GM23338 (cell line): ENCODE measurements at regions not wholly inside any gene's neighbourhood (a gene's known extent, or its start where the extent isn't known, plus 50 kb on each side); places are given as distances from the start of the nearest gene placed in this dataset.

Source experiments
- ATAC-seq: fragments of 200-7000 bp; cut with Tn5 transposase; 3 replicates; pipeline ENCODE4 v1.9.1; 2020
- DNase-seq: peaks from one replicate; pipeline ENCODE4 v3.0.0-alpha.2; 2015; ENCODE audit warnings: low spot score
- H2AFZ ChIP-seq: fragments of 200-600 bp; sonication (generic); 2 replicates; pipeline ENCODE4 v1.8.0; 2016; ENCODE audit warnings: antibody characterized with exemption, mild to moderate bottlenecking, moderate library complexity
- H3F3A ChIP-seq: fragments of 200-600 bp; sonication (generic); replicated peaks from 2 replicates; pipeline ENCODE4 v1.8.0; 2017; ENCODE audit warnings: antibody characterized with exemption, mixed run types, low read depth
- H3K27ac ChIP-seq: fragments of 200-600 bp; sonication (generic); 2 replicates; pipeline ENCODE4 v1.6.1; 2016; ENCODE audit warnings: low read depth
- H3K27me3 ChIP-seq: fragments of 200-600 bp; sonication (generic); 2 replicates; pipeline ENCODE4 v1.8.0; 2016; ENCODE audit warnings: mild to moderate bottlenecking, mixed run types, moderate library complexity; ENCODE audit not compliant: insufficient read depth
- H3K36me3 ChIP-seq: fragments of 200-600 bp; sonication (generic); 2 replicates; pipeline ENCODE4 v1.8.0; 2016; ENCODE audit warnings: mild to moderate bottlenecking; ENCODE audit not compliant: insufficient read depth
- H3K4me1 ChIP-seq: fragments of 200-600 bp; sonication (generic); 2 replicates; pipeline ENCODE4 v1.8.0; 2016; ENCODE audit warnings: mild to moderate bottlenecking, moderate library complexity; ENCODE audit not compliant: insufficient read depth
- H3K4me2 ChIP-seq: fragments of 200-600 bp; sonication (generic); 2 replicates; pipeline ENCODE4 v1.7.1; 2017; ENCODE audit warnings: mixed run types
- H3K4me3 ChIP-seq: fragments of 200-600 bp; sonication (generic); 2 replicates; pipeline ENCODE4 v1.6.1; 2016; ENCODE audit warnings: mixed run types
- H3K79me2 ChIP-seq: fragments of 200-600 bp; sonication (generic); replicated peaks from 2 replicates; pipeline ENCODE4 v1.8.0; 2017; ENCODE audit warnings: mild to moderate bottlenecking; ENCODE audit not compliant: insufficient read depth
- H3K9me2 ChIP-seq: fragments of 200-600 bp; sonication (generic); 2 replicates; pipeline ENCODE4 v1.8.0; 2017; ENCODE audit not compliant: insufficient read depth
- H4K20me1 ChIP-seq: fragments of 200-600 bp; sonication (generic); replicated peaks from 2 replicates; pipeline ENCODE4 v1.8.0; 2017; ENCODE audit warnings: mild to moderate bottlenecking; ENCODE audit not compliant: insufficient read depth
- H3K27ac Mint-ChIP-seq: 2 replicates; pipeline ENCODE4 v1.8.0; 2020; ENCODE audit warnings: inconsistent platforms, mild to moderate bottlenecking, moderate library complexity, mixed read lengths
- H3K27me3 Mint-ChIP-seq: 3 replicates; pipeline ENCODE4 v1.8.0; 2022; ENCODE audit warnings: low read depth, mild to moderate bottlenecking, moderate library complexity, mixed read lengths, inconsistent platforms; ENCODE audit not compliant: insufficient read depth, poor library complexity
- H3K36me3 Mint-ChIP-seq: 3 replicates; pipeline ENCODE4 v1.8.0; 2021; ENCODE audit warnings: low read depth, mild to moderate bottlenecking, inconsistent platforms, moderate library complexity, mixed read lengths
- H3K4me1 Mint-ChIP-seq: 3 replicates; pipeline ENCODE4 v1.8.0; 2020; ENCODE audit warnings: mild to moderate bottlenecking, inconsistent platforms, mixed read lengths
- H3K4me3 Mint-ChIP-seq: 3 replicates; pipeline ENCODE4 v1.8.0; 2021; ENCODE audit warnings: moderate library complexity, mild to moderate bottlenecking, inconsistent platforms, mixed read lengths
- H3K9me3 Mint-ChIP-seq: 3 replicates; pipeline ENCODE4 v1.8.0; 2020; ENCODE audit warnings: moderate library complexity, mild to moderate bottlenecking, inconsistent platforms, mixed read lengths
- CREB1 ChIP-seq: fragments of 250-450 bp; sonication (Bioruptor Pico); IDR thresholded peaks from 2 replicates; pipeline ENCODE4 v1.5.0; 2020; ENCODE audit warnings: low read depth, mild to moderate bottlenecking, moderate library complexity
- EZH2 ChIP-seq: fragments of 200-600 bp; sonication (generic); IDR thresholded peaks from one replicate; pipeline ENCODE4 v1.8.0; 2017; ENCODE audit warnings: antibody characterized with exemption, mild to moderate bottlenecking, low read depth; ENCODE audit not compliant: unreplicated experiment
- EZH2phosphoT487 ChIP-seq: fragments of 200-600 bp; sonication (generic); IDR thresholded peaks from one replicate; pipeline ENCODE4 v1.8.1; 2018; ENCODE audit warnings: antibody characterized with exemption; ENCODE audit not compliant: unreplicated experiment
- JUNB ChIP-seq: IDR thresholded peaks from one replicate; pipeline ENCODE4 v1.6.1; 2016; ENCODE audit warnings: antibody characterized with exemption; ENCODE audit not compliant: unreplicated experiment
- NANOG ChIP-seq: IDR thresholded peaks from 2 replicates; pipeline ENCODE4 v1.6.1; 2016; ENCODE audit warnings: antibody characterized with exemption, borderline replicate concordance
- POLR2AphosphoS5 ChIP-seq: IDR thresholded peaks from 2 replicates; pipeline ENCODE4 v1.6.1; 2016; ENCODE audit warnings: antibody characterized with exemption, low read depth
- STAT1 ChIP-seq: IDR thresholded peaks from one replicate; pipeline ENCODE4 v1.6.1; 2016; ENCODE audit warnings: antibody characterized with exemption; ENCODE audit not compliant: unreplicated experiment
- ZNF114 ChIP-seq: fragments of 250-450 bp; sonication (Bioruptor Pico); IDR thresholded peaks from 2 replicates; pipeline ENCODE4 v1.5.0; 2020; ENCODE audit warnings: mild to moderate bottlenecking, moderate library complexity
- ZNF331 ChIP-seq: fragments of 250-450 bp; sonication (Bioruptor Pico); IDR thresholded peaks from 2 replicates; pipeline ENCODE4 v1.5.0; 2020; ENCODE audit warnings: low read depth, mild to moderate bottlenecking, moderate library complexity
- TF ChIP-seq, protein P1 (sequence below): fragments of 250-450 bp; sonication (Bioruptor Pico); IDR thresholded peaks from 2 replicates; pipeline ENCODE4 v1.5.0; 2020; ENCODE audit warnings: mild to moderate bottlenecking, moderate library complexity
- TF ChIP-seq, protein P2 (sequence below): IDR thresholded peaks from one replicate; pipeline ENCODE4 v1.6.1; 2018; ENCODE audit warnings: antibody characterized with exemption; ENCODE audit not compliant: unreplicated experiment
- TF ChIP-seq, protein P3 (sequence below), 2 experiments: fragments of 200-600 bp in 1 of 2; sonication (generic) in 1 of 2; conservative IDR thresholded peaks; 2 replicates each; pipeline versions ENCODE4 v1.5.1 to v1.6.1; 2016 to 2017; ENCODE audit warnings: antibody characterized with exemption in 2 of 2, low read depth in 2 of 2, mild to moderate bottlenecking in 2 of 2, moderate library complexity in 1 of 2
- TF ChIP-seq, protein P4 (sequence below): IDR thresholded peaks from 2 replicates; pipeline ENCODE4 v1.6.1; 2016; ENCODE audit warnings: antibody characterized with exemption

DNA sequence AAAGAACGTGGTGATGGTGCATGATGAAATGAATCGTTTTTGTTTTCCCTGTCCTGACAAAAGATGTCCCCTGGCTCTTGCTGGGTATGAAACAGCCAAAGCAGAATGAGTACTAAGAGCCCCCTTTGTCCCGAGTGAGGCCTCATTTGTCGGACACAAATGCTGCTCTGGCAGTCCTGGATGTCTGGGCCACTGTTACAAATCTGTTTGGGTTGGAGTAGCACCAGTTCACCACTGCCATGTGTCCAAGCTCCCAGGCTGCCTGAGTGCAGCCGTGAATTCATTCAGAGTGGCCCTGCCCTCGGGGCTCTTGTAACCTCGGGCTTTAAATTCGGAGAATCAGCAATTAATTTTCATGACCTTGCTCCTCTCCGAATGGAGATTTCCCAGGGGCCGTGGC lies 182.4 kb downstream of the NUFIP1 start:
- H3K27ac Mint-ChIP-seq = no peak overlapping the region
- no peak overlapping the region for H3K27ac ChIP-seq
- DNase-seq (no peak), ATAC-seq (no peak)
- peaks cover 8% of the 10 kb centered on the region; the same call in 1 of the 2 replicates for H3K9me2 ChIP-seq
- H3F3A ChIP-seq = no peaks in the 10 kb centered on the region
- no peaks in the 10 kb centered on the region for H3K36me3 ChIP-seq
- no peak overlapping the region for H3K4me2 ChIP-seq
- TF ChIP-seq, protein P1, sequence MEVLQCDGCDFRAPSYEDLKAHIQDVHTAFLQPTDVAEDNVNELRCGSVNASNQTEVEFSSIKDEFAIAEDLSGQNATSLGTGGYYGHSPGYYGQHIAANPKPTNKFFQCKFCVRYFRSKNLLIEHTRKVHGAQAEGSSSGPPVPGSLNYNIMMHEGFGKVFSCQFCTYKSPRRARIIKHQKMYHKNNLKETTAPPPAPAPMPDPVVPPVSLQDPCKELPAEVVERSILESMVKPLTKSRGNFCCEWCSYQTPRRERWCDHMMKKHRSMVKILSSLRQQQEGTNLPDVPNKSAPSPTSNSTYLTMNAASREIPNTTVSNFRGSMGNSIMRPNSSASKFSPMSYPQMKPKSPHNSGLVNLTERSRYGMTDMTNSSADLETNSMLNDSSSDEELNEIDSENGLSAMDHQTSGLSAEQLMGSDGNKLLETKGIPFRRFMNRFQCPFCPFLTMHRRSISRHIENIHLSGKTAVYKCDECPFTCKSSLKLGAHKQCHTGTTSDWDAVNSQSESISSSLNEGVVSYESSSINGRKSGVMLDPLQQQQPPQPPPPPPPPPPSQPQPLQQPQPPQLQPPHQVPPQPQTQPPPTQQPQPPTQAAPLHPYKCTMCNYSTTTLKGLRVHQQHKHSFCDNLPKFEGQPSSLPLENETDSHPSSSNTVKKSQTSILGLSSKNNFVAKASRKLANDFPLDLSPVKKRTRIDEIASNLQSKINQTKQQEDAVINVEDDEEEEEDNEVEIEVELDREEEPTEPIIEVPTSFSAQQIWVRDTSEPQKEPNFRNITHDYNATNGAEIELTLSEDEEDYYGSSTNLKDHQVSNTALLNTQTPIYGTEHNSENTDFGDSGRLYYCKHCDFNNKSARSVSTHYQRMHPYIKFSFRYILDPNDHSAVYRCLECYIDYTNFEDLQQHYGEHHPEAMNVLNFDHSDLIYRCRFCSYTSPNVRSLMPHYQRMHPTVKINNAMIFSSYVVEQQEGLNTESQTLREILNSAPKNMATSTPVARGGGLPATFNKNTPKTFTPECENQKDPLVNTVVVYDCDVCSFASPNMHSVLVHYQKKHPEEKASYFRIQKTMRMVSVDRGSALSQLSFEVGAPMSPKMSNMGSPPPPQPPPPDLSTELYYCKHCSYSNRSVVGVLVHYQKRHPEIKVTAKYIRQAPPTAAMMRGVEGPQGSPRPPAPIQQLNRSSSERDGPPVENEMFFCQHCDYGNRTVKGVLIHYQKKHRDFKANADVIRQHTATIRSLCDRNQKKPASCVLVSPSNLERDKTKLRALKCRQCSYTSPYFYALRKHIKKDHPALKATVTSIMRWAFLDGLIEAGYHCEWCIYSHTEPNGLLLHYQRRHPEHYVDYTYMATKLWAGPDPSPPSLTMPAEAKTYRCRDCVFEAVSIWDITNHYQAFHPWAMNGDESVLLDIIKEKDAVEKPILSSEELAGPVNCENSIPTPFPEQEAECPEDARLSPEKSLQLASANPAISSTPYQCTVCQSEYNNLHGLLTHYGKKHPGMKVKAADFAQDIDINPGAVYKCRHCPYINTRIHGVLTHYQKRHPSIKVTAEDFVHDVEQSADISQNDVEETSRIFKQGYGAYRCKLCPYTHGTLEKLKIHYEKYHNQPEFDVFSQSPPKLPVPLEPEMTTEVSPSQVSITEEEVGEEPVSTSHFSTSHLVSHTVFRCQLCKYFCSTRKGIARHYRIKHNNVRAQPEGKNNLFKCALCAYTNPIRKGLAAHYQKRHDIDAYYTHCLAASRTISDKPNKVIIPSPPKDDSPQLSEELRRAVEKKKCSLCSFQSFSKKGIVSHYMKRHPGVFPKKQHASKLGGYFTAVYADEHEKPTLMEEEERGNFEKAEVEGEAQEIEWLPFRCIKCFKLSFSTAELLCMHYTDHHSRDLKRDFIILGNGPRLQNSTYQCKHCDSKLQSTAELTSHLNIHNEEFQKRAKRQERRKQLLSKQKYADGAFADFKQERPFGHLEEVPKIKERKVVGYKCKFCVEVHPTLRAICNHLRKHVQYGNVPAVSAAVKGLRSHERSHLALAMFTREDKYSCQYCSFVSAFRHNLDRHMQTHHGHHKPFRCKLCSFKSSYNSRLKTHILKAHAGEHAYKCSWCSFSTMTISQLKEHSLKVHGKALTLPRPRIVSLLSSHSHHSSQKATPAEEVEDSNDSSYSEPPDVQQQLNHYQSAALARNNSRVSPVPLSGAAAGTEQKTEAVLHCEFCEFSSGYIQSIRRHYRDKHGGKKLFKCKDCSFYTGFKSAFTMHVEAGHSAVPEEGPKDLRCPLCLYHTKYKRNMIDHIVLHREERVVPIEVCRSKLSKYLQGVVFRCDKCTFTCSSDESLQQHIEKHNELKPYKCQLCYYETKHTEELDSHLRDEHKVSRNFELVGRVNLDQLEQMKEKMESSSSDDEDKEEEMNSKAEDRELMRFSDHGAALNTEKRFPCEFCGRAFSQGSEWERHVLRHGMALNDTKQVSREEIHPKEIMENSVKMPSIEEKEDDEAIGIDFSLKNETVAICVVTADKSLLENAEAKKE (CRISPR knock-in tag) = no peak
- TF ChIP-seq CREB1 (CRISPR knock-in tag) = no peak
- TF ChIP-seq, protein P2, sequence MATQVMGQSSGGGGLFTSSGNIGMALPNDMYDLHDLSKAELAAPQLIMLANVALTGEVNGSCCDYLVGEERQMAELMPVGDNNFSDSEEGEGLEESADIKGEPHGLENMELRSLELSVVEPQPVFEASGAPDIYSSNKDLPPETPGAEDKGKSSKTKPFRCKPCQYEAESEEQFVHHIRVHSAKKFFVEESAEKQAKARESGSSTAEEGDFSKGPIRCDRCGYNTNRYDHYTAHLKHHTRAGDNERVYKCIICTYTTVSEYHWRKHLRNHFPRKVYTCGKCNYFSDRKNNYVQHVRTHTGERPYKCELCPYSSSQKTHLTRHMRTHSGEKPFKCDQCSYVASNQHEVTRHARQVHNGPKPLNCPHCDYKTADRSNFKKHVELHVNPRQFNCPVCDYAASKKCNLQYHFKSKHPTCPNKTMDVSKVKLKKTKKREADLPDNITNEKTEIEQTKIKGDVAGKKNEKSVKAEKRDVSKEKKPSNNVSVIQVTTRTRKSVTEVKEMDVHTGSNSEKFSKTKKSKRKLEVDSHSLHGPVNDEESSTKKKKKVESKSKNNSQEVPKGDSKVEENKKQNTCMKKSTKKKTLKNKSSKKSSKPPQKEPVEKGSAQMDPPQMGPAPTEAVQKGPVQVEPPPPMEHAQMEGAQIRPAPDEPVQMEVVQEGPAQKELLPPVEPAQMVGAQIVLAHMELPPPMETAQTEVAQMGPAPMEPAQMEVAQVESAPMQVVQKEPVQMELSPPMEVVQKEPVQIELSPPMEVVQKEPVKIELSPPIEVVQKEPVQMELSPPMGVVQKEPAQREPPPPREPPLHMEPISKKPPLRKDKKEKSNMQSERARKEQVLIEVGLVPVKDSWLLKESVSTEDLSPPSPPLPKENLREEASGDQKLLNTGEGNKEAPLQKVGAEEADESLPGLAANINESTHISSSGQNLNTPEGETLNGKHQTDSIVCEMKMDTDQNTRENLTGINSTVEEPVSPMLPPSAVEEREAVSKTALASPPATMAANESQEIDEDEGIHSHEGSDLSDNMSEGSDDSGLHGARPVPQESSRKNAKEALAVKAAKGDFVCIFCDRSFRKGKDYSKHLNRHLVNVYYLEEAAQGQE = no peak
- no peak for TF ChIP-seq EZH2
- no peak for TF ChIP-seq ZNF331 (CRISPR knock-in tag)
- TF ChIP-seq NANOG = no peak
- TF ChIP-seq POLR2AphosphoS5 = no peak
- no peak for TF ChIP-seq EZH2phosphoT487
- no peak for TF ChIP-seq JUNB
- TF ChIP-seq ZNF114 = no peak
- TF ChIP-seq, protein P3, sequence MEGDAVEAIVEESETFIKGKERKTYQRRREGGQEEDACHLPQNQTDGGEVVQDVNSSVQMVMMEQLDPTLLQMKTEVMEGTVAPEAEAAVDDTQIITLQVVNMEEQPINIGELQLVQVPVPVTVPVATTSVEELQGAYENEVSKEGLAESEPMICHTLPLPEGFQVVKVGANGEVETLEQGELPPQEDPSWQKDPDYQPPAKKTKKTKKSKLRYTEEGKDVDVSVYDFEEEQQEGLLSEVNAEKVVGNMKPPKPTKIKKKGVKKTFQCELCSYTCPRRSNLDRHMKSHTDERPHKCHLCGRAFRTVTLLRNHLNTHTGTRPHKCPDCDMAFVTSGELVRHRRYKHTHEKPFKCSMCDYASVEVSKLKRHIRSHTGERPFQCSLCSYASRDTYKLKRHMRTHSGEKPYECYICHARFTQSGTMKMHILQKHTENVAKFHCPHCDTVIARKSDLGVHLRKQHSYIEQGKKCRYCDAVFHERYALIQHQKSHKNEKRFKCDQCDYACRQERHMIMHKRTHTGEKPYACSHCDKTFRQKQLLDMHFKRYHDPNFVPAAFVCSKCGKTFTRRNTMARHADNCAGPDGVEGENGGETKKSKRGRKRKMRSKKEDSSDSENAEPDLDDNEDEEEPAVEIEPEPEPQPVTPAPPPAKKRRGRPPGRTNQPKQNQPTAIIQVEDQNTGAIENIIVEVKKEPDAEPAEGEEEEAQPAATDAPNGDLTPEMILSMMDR (conservative IDR thresholded peaks at IDR 0.05; ENCODE audit: low read depth in 2 of 2) = no peak
- no peak for TF ChIP-seq STAT1
- TF ChIP-seq, protein P4, sequence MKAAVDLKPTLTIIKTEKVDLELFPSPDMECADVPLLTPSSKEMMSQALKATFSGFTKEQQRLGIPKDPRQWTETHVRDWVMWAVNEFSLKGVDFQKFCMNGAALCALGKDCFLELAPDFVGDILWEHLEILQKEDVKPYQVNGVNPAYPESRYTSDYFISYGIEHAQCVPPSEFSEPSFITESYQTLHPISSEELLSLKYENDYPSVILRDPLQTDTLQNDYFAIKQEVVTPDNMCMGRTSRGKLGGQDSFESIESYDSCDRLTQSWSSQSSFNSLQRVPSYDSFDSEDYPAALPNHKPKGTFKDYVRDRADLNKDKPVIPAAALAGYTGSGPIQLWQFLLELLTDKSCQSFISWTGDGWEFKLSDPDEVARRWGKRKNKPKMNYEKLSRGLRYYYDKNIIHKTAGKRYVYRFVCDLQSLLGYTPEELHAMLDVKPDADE = no peak
- H3K9me3 Mint-ChIP-seq = no peaks in the 10 kb centered on the region; the same call in 2 of the 3 replicates
- no peak overlapping the region for H2AFZ ChIP-seq
- H4K20me1 ChIP-seq = no peaks in the 10 kb centered on the region
- no peaks in the 10 kb centered on the region for H3K27me3 ChIP-seq
- H3K4me3 ChIP-seq = no peak overlapping the region
- H3K4me3 Mint-ChIP-seq = no peak overlapping the region
- no peaks in the 10 kb centered on the region for H3K4me1 ChIP-seq
- H3K4me1 Mint-ChIP-seq = peaks cover 9% of the 10 kb centered on the region
- peaks cover 6% of the 10 kb centered on the region for H3K27me3 Mint-ChIP-seq
- H3K36me3 Mint-ChIP-seq = no peaks in the 10 kb centered on the region
- H3K79me2 ChIP-seq = no peaks in the 10 kb centered on the region
